Smooth muscle cell (in vitro differentiated cells): ENCODE measurements at regions not wholly inside any gene's neighbourhood (a gene's known extent, or its start where the extent isn't known, plus 50 kb on each side); places are given as distances from the start of the nearest gene placed in this dataset. TPM values are rescaled to one million over a fixed set of nuclear protein-coding genes. Genes with fewer than 3 reads are reported as not detected.

Source experiments
- small RNA-seq: library from RNA; depleted of rRNA; stranded (forward); fragments of <200 nt; gene quantifications from one replicate; pipeline ENCODE3, GENCODE V24; 2014

Small RNA genes in the stretch of these regions (small RNA-seq; reads per million reads assigned to genes)
- gene RNU6-452P (not detected), gene RNU6-666P (0.11 reads per million), gene TRIAP1P1 (0.08 reads per million)
